DOHH2 (cell line): ENCODE measurements at regions not wholly inside any gene's neighbourhood (a gene's known extent, or its start where the extent isn't known, plus 50 kb on each side); places are given as distances from the start of the nearest gene placed in this dataset.

Experiments used
- H3F3A ChIP-seq: fragments of 200-600 bp; sonication (generic), shearing (Covaris generic); 2 replicates; pipeline ENCODE4 v1.6.0; 2016; ENCODE audit warnings: antibody characterized with exemption, mild to moderate bottlenecking; ENCODE audit not compliant: control insufficient read depth, insufficient read depth
- H3K27ac ChIP-seq: fragments of 200-600 bp; sonication (generic); 2 replicates; pipeline ENCODE4 v1.5.1; 2014; ENCODE audit warnings: low read depth, mild to moderate bottlenecking, low read length, moderate library complexity
- H3K27me3 ChIP-seq: fragments of 200-600 bp; sonication (generic); 2 replicates; pipeline ENCODE4 v1.6.1; 2014; ENCODE audit warnings: mild to moderate bottlenecking, low read length, mixed read lengths; ENCODE audit not compliant: control insufficient read depth
- H3K36me3 ChIP-seq: fragments of 200-600 bp; sonication (generic); 2 replicates; pipeline ENCODE4 v1.6.1; 2014; ENCODE audit warnings: mild to moderate bottlenecking, low read length, moderate library complexity, mixed read lengths; ENCODE audit not compliant: control insufficient read depth
- H3K4me1 ChIP-seq: fragments of 200-600 bp; sonication (generic); 2 replicates; pipeline ENCODE4 v1.6.1; 2014; ENCODE audit warnings: mild to moderate bottlenecking, low read length, mixed read lengths; ENCODE audit not compliant: control insufficient read depth
- H3K4me2 ChIP-seq: fragments of 200-600 bp; sonication (generic); 2 replicates; pipeline ENCODE4 v1.6.0; 2014; ENCODE audit warnings: mild to moderate bottlenecking, low read length, moderate library complexity
- H3K4me3 ChIP-seq: fragments of 200-600 bp; sonication (generic); 2 replicates; pipeline ENCODE4 v1.5.1; 2014; ENCODE audit warnings: mild to moderate bottlenecking, low read length, mixed read lengths
- H3K79me2 ChIP-seq: fragments of 200-600 bp; sonication (generic); 2 replicates; pipeline ENCODE4 v1.6.1; 2014; ENCODE audit warnings: mild to moderate bottlenecking, low read length, mixed read lengths; ENCODE audit not compliant: control insufficient read depth
- H3K9me2 ChIP-seq: fragments of 200-600 bp; sonication (generic); replicated peaks from 2 replicates; pipeline ENCODE4 v1.6.1; 2014; ENCODE audit warnings: mild to moderate bottlenecking, low read length, mixed read lengths; ENCODE audit not compliant: control insufficient read depth
- H3K9me3 ChIP-seq: fragments of 200-600 bp; sonication (generic); 2 replicates; pipeline ENCODE4 v1.6.1; 2014; ENCODE audit warnings: antibody characterized with exemption, low read length, mixed read lengths; ENCODE audit not compliant: control insufficient read depth, insufficient read depth
- H4K20me1 ChIP-seq: fragments of 200-600 bp; sonication (generic); 2 replicates; pipeline ENCODE4 v1.6.0; 2014; ENCODE audit warnings: low read depth, mild to moderate bottlenecking, antibody characterized with exemption, low read length, moderate library complexity; ENCODE audit not compliant: control insufficient read depth, insufficient read depth
- CTCF ChIP-seq: fragments of 200-600 bp; sonication (generic); IDR thresholded peaks from one replicate; pipeline ENCODE4 v1.5.1; 2014; ENCODE audit warnings: antibody characterized with exemption, mild to moderate bottlenecking, low read depth, low read length; ENCODE audit not compliant: poor library complexity, severe bottlenecking
- EZH2phosphoT487 ChIP-seq: fragments of 200-600 bp; sonication (generic); IDR thresholded peaks from 2 replicates; pipeline ENCODE4 v1.6.1; 2017; ENCODE audit warnings: borderline replicate concordance, mild to moderate bottlenecking, antibody characterized with exemption, low read length, moderate library complexity, mixed read lengths

GRCh38 chr18:25650201-25650941, 298.4 kb upstream of the ZNF521 start:
- no peak overlapping the region for H3K27ac ChIP-seq
- no peaks in the 10 kb centered on the region for H3K9me2 ChIP-seq
- TF ChIP-seq EZH2phosphoT487 = no peak
- no peak for TF ChIP-seq CTCF
- H3K9me3 ChIP-seq = no peaks in the 10 kb centered on the region
- no peaks in the 10 kb centered on the region for H3K79me2 ChIP-seq
- no peaks in the 10 kb centered on the region for H3K27me3 ChIP-seq
- no peak overlapping the region for H3K4me2 ChIP-seq
- no peaks in the 10 kb centered on the region for H3K4me1 ChIP-seq
- H3F3A ChIP-seq = no peaks in the 10 kb centered on the region
- H4K20me1 ChIP-seq = no peaks in the 10 kb centered on the region
- H3K36me3 ChIP-seq = no peaks in the 10 kb centered on the region
- H3K4me3 ChIP-seq = no peak overlapping the region

- Histone ChIP-seq H3K9me3 (no peaks in the 10 kb centered on the region), H3K4me2 (no peak overlapping the region), H3F3A (no peaks in the 10 kb centered on the region), H3K4me1 (no peaks in the 10 kb centered on the region), H4K20me1 (no peaks in the 10 kb centered on the region), H3K27ac (no peak overlapping the region), H3K79me2 (no peaks in the 10 kb centered on the region), H3K9me2 (no peaks in the 10 kb centered on the region), H3K27me3 (no peaks in the 10 kb centered on the region), H3K4me3 (no peak overlapping the region), H3K36me3 (no peaks in the 10 kb centered on the region)
- no peak for TF ChIP-seq EZH2phosphoT487
- no peak for TF ChIP-seq CTCF
Measured at GRCh38 chr18:25648716-25649260, 296.8 kb upstream of the ZNF521 start.

DNA sequence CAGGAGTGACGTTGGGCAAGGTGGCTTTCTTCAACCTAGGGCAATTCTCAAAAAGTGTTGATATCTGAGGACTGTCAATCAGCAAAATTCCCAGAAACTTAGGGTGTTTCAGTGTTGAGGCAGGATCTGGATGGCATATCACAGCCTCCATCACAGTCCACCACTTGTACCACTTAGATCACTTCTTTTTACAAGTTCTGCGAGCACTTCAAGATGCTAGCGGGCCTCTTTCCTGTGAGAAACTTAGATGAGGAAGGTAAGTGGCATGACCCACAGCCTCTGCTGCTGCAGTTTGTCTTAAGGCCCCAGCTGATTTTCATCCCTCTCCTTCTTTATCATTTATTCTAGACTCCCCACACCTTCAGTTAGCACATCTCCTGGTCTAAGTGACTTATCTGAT, 295.4 kb upstream of the ZNF521 start:
- H3F3A ChIP-seq = no peaks in the 10 kb centered on the region
- no peak for TF ChIP-seq EZH2phosphoT487
- TF ChIP-seq CTCF = no peak

More for the DNA sequence above, 295.4 kb upstream of the ZNF521 start:
- Histone ChIP-seq H3K9me3 (no peaks in the 10 kb centered on the region), H3K4me2 (no peak overlapping the region), H3K27ac (no peak overlapping the region), H4K20me1 (no peaks in the 10 kb centered on the region), H3K27me3 (no peaks in the 10 kb centered on the region), H3K36me3 (no peaks in the 10 kb centered on the region), H3K9me2 (no peaks in the 10 kb centered on the region), H3K4me3 (no peak overlapping the region), H3K79me2 (no peaks in the 10 kb centered on the region), H3K4me1 (no peaks in the 10 kb centered on the region)
